ENCODE measurements at regions not wholly inside any gene's neighbourhood (a gene's known extent, or its start where the extent isn't known, plus 50 kb on each side); places are given as distances from the start of the nearest gene placed in this dataset.

DNA sequence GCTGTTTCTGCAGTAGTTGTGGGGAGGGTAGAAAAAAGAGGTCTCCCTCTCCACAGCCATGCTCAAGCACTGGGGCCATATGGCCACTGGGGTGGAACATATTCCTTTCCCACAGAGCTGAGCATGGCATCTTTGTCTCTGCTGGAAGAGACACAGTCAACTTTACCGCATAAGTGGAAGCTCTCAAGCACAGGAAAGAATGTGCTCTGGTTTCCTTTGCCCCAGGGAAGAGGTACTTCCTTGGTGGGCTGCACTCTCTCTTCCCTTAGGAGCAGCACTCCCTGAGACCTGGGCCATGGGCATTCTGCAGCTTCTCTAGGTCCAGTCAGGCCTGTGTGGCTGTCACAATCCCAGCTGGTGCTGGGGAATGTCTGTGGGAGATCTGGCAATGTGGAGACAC is 168.5 kb upstream of the ACTBL2 start:
- H3K27ac ChIP-seq: no peak overlapping the region
- 94 to 100% (median 98%) methylated on average over 1 of the region's 1 CpG for WGBS, 3 donors
- no peak overlapping the region for H3K4me3 ChIP-seq
- intact Hi-C loops (cut with DNase I): no loop called here
- no peak for DNase-seq
- H3K36me3 ChIP-seq: no peaks in the 10 kb centered on the region
- H3K27me3 ChIP-seq: no peaks in the 10 kb centered on the region
- no peaks in the 10 kb centered on the region for H3K4me1 ChIP-seq (ENCODE audit: insufficient read depth)
- no peaks in the 10 kb centered on the region for H3K9me3 ChIP-seq
- TF ChIP-seq POLR2A (IDR thresholded peaks at IDR 0.05) (no peak), EP300 (IDR thresholded peaks at IDR 0.05) (no peak)
- TF ChIP-seq, protein P1, sequence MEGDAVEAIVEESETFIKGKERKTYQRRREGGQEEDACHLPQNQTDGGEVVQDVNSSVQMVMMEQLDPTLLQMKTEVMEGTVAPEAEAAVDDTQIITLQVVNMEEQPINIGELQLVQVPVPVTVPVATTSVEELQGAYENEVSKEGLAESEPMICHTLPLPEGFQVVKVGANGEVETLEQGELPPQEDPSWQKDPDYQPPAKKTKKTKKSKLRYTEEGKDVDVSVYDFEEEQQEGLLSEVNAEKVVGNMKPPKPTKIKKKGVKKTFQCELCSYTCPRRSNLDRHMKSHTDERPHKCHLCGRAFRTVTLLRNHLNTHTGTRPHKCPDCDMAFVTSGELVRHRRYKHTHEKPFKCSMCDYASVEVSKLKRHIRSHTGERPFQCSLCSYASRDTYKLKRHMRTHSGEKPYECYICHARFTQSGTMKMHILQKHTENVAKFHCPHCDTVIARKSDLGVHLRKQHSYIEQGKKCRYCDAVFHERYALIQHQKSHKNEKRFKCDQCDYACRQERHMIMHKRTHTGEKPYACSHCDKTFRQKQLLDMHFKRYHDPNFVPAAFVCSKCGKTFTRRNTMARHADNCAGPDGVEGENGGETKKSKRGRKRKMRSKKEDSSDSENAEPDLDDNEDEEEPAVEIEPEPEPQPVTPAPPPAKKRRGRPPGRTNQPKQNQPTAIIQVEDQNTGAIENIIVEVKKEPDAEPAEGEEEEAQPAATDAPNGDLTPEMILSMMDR (IDR thresholded peaks at IDR 0.05): no peak

DNA sequence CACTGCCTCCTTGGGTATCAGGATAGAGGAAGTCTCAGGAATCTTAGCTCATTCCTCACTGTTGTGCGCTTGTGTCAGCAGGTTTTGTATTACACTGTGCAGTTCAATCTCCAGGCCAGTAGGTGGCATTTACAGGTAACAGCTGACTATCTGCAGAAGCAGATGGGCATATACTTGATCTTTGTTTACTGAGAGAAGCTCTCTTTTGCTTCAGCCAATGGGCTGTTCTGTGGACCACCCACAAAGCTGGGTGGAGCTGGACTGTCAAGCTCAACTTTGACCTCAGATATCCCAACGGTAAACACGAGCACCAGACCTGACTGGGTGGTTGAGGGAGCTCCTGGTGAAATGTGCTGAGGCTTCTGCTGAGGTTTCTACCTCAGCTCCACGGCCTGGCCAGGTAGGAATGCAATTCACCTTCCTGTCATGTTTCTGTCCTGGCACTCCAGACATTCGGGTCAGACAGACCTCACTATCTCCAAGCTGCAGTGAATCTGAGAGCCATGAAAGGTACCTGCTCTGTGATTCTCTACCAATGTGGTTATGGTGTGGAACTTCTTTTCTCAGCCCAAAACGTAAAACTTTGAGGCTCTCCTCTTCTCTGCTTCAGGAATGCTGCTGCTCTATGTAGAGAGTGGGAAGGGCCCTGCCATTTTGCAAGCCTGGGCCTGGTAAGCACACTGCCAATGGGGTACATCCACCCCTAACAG is 167.9 kb upstream of the ACTBL2 start:
- TF ChIP-seq POLR2A (IDR thresholded peaks at IDR 0.05) (no peak), EP300 (IDR thresholded peaks at IDR 0.05) (no peak)
- TF ChIP-seq, protein P1 (IDR thresholded peaks at IDR 0.05): no peak
- whole genome bisulfite sequencing, 3 donors: 83 to 85% (median 84%) methylated on average over 6 of the region's 6 CpGs
- Histone ChIP-seq H3K9me3 (no peaks in the 10 kb centered on the region), H3K4me1 (ENCODE audit: insufficient read depth) (no peaks in the 10 kb centered on the region), H3K36me3 (no peaks in the 10 kb centered on the region), H3K27me3 (no peaks in the 10 kb centered on the region), H3K27ac (no peak overlapping the region), H3K4me3 (no peak overlapping the region)
- peak in 1 of 5 donors; percentile 18 for DNase-seq
- intact Hi-C loops (cut with DNase I): no loop called here

DNA sequence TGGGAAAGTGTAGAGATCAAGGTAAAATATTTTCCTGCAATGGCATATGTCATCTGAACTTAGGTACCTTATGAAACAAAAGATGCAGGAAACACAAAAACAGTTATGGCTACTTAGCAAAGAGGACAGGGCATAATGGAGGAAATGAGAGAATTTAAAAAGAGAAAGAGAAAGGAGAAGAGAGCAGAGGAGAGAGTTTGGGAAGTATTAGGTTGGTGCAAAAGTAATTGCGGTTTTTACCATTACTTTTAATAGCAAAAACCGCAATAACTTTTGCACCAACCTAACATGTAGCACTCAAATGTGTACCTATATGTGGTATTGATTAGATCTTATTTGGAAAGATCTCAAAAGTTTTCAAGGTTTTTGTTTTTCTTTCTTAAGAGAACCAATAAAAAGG is 160.1 kb upstream of the ACTBL2 start:
- WGBS, 3 donors: 93 to 95% (median 94%) methylated on average over 2 of the region's 2 CpGs
- H3K4me3 ChIP-seq: no peak overlapping the region
- H3K4me1 ChIP-seq (ENCODE audit: insufficient read depth): no peaks in the 10 kb centered on the region
- H3K27ac ChIP-seq: no peak overlapping the region
- H3K36me3 ChIP-seq: no peaks in the 10 kb centered on the region
- TF ChIP-seq POLR2A (IDR thresholded peaks at IDR 0.05) (no peak), EP300 (IDR thresholded peaks at IDR 0.05) (no peak)
- TF ChIP-seq, protein P1 (IDR thresholded peaks at IDR 0.05): no peak
- H3K9me3 ChIP-seq: no peaks in the 10 kb centered on the region
- no peak for DNase-seq
- no peaks in the 10 kb centered on the region for H3K27me3 ChIP-seq
- intact Hi-C loops (cut with DNase I): no loop called here

DNA sequence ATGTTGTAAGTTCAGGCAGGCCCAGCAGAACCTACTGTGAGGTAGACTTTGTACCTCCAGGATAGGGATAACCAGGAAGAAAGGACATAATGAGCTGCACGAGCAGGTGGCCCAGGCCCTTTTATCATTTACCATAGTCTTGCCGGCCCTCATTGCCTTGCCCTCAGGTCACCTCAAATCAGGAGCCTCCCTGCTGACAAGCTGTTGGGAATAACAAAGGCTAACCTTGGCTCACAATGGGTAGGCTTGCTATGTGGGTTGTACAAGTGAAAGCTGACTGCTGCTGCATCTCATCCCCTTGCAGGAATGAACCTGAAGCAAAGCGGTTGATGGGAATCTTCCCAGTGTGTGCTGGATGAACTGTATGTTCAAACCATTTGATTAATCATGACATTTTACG is 159.5 kb upstream of the ACTBL2 start:
- no peak overlapping the region for H3K4me3 ChIP-seq
- H3K9me3 ChIP-seq: no peaks in the 10 kb centered on the region
- no peaks in the 10 kb centered on the region for H3K4me1 ChIP-seq (ENCODE audit: insufficient read depth)
- intact Hi-C loops (cut with DNase I): no loop called here
- no peak for DNase-seq
- TF ChIP-seq EP300 (IDR thresholded peaks at IDR 0.05) (no peak), POLR2A (IDR thresholded peaks at IDR 0.05) (no peak)
- TF ChIP-seq, protein P1 (IDR thresholded peaks at IDR 0.05): no peak
- no peaks in the 10 kb centered on the region for H3K27me3 ChIP-seq
- WGBS, 3 donors: 81 to 93% (median 90%) methylated on average over 4 of the region's 4 CpGs
- no peak overlapping the region for H3K27ac ChIP-seq
- H3K36me3 ChIP-seq: no peaks in the 10 kb centered on the region

All from ovary (tissue), 7 donors.